Ishikawa (cell line): ENCODE measurements at regions not wholly inside any gene's neighbourhood (a gene's known extent, or its start where the extent isn't known, plus 50 kb on each side); places are given as distances from the start of the nearest gene placed in this dataset.

Source experiments
- CEBPB ChIP-seq: IDR thresholded peaks from 2 replicates; pipeline ENCODE4 v1.6.1; 2012
- EP300 ChIP-seq: IDR thresholded peaks from 2 replicates; pipeline ENCODE4 v1.6.1; 2012; ENCODE audit warnings: borderline replicate concordance
- MAX ChIP-seq: IDR thresholded peaks from 2 replicates; pipeline ENCODE4 v1.6.1; 2012
- NFIC ChIP-seq: IDR thresholded peaks from 2 replicates; pipeline ENCODE4 v1.6.1; 2012
- RAD21 ChIP-seq: IDR thresholded peaks from 2 replicates; pipeline ENCODE4 v1.6.1; 2012; ENCODE audit warnings: low read depth
- TAF1 ChIP-seq: IDR thresholded peaks from 2 replicates; pipeline ENCODE4 v1.6.1; 2012; ENCODE audit warnings: low read depth, mild to moderate bottlenecking
- TCF12 ChIP-seq: IDR thresholded peaks from 2 replicates; pipeline ENCODE4 v1.6.1; 2012; ENCODE audit warnings: low read depth
- TEAD4 ChIP-seq: IDR thresholded peaks from 2 replicates; pipeline ENCODE4 v1.6.1; 2012
- USF1 ChIP-seq: IDR thresholded peaks from 2 replicates; pipeline ENCODE4 v1.6.1; 2012
- YY1 ChIP-seq: IDR thresholded peaks from 2 replicates; pipeline ENCODE4 v1.6.1; 2012; ENCODE audit warnings: low read depth
- TF ChIP-seq, protein P1 (sequence below): IDR thresholded peaks from 2 replicates; pipeline ENCODE4 v1.6.1; 2012; ENCODE audit warnings: low read depth, mild to moderate bottlenecking

- no peak for TF ChIP-seq CEBPB
- TF ChIP-seq, protein P1, sequence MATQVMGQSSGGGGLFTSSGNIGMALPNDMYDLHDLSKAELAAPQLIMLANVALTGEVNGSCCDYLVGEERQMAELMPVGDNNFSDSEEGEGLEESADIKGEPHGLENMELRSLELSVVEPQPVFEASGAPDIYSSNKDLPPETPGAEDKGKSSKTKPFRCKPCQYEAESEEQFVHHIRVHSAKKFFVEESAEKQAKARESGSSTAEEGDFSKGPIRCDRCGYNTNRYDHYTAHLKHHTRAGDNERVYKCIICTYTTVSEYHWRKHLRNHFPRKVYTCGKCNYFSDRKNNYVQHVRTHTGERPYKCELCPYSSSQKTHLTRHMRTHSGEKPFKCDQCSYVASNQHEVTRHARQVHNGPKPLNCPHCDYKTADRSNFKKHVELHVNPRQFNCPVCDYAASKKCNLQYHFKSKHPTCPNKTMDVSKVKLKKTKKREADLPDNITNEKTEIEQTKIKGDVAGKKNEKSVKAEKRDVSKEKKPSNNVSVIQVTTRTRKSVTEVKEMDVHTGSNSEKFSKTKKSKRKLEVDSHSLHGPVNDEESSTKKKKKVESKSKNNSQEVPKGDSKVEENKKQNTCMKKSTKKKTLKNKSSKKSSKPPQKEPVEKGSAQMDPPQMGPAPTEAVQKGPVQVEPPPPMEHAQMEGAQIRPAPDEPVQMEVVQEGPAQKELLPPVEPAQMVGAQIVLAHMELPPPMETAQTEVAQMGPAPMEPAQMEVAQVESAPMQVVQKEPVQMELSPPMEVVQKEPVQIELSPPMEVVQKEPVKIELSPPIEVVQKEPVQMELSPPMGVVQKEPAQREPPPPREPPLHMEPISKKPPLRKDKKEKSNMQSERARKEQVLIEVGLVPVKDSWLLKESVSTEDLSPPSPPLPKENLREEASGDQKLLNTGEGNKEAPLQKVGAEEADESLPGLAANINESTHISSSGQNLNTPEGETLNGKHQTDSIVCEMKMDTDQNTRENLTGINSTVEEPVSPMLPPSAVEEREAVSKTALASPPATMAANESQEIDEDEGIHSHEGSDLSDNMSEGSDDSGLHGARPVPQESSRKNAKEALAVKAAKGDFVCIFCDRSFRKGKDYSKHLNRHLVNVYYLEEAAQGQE: no peak
- TF ChIP-seq TAF1: no peak
- no peak for TF ChIP-seq EP300
- TF ChIP-seq USF1: no peak
- TF ChIP-seq RAD21: no peak
- TF ChIP-seq MAX: no peak
- TF ChIP-seq NFIC: no peak
- TF ChIP-seq TCF12: no peak
- no peak for TF ChIP-seq TEAD4
- TF ChIP-seq YY1: no peak
Observed at GRCh38 chr7:111653846-111654245, 91.6 kb upstream of the IMMP2L start.
